Forelimb muscle (tissue), 1 donor: ENCODE measurements at regions not wholly inside any gene's neighbourhood (a gene's known extent, or its start where the extent isn't known, plus 50 kb on each side); places are given as distances from the start of the nearest gene placed in this dataset.
"Not testable (repeated sequence)": the region's sequence is repeated elsewhere in the genome, so short reads cannot be mapped to it uniquely, and the experiment has no call there.

Source experiments
- DNase-seq: peaks from one replicate; pipeline ENCODE4 v3.0.0-alpha.2; 2013; ENCODE audit warnings: low read depth

DNA sequence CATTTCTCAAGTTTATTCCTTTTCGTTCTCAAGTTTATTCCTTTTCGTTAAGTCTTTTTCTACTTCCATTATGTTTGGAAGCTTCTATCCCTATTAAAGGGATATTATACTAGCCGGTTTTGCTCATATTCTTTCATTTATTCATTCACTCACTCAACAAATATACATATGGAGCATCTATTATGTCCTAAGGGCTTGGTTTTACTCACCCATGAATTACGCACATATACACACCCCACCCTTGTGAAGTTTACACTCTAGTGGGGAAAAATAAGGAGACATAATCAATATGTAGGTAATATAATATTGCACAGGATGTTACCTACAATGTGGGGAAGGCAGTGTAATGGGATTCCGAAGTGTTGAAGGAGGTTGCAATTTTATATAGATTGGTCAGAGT is 90.5 kb downstream of the ACTL7B start:
- no peak for DNase-seq

- no peak for DNase-seq
Measured at GRCh38 chr9:108762348-108763055, 93.3 kb downstream of the ACTL7B start.

DNA sequence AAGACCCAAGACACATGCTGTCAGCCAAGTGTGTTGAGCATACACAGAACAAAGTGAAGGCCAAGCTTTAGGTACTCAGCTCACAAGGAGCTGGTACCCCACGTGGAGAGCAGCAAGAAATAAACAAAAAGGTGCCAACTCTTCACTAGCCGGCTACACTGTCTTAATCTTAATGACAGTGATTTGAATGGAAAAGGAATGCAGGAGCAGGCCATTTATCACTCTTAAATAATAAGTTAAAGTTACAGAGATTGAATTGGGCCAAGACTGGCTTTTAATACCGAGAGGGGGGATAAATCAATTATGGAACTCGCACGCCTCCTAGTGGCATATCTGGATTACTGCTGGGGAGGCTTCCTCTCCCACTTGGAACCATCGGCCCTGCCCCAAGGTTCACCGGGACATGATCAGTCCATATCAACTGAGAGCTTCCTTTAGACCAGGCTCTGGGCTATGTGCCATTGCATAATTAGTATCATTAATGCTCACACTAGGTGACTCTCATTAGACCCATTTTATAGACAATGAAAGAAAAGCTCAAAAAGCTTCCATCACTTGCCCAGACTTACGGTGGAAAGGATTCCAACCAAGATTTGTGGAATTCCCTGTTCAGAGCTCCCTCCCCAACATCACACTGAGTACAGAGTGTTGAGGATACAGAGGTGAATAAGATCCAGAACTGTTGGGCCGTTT is 94.0 kb downstream of the ACTL7B start:
- no peak for DNase-seq

DNA sequence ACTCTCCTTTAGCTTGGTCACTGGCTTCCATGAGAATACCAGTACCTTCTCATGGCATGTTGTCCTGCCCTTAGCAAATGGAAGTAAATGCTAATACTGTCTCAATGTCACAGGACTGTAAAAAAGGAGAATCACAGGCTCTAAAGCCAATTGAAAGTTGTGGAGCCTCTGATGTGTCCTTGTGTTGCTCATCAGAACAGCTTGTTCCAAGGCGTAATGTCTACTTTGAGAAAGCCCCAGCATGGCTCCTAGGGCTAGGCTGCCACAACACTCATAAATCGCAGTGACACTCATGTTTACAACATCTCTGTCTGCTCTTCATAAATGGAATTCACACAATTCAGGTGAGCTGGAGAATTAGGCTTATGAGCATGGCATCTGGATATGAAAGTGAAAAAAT is 94.9 kb downstream of the ACTL7B start:
- DNase-seq: no peak

- DNase-seq: no peak
Measured at GRCh38 chr9:108759835-108760234, 96.0 kb downstream of the ACTL7B start.

DNA sequence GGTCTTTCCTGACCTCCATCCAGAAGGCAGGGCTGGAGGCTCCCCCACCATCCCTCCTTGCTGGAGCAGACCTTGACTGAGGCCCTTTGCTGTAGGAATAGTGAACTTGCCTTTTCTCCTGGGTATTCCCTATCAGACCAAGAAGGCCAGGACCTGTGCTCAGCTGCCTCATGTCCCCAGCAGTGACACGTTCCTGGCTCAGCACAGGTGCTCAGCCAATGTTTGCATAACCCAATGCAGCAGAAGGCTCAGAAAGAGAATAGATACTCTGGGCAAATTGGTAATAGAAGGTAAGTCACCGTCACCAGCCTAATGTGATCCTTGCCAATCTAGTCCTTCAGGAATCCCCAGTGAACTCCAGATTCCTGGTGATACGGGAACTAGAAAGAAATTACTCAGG is 96.4 kb downstream of the ACTL7B start:
- DNase-seq: no peak

DNA sequence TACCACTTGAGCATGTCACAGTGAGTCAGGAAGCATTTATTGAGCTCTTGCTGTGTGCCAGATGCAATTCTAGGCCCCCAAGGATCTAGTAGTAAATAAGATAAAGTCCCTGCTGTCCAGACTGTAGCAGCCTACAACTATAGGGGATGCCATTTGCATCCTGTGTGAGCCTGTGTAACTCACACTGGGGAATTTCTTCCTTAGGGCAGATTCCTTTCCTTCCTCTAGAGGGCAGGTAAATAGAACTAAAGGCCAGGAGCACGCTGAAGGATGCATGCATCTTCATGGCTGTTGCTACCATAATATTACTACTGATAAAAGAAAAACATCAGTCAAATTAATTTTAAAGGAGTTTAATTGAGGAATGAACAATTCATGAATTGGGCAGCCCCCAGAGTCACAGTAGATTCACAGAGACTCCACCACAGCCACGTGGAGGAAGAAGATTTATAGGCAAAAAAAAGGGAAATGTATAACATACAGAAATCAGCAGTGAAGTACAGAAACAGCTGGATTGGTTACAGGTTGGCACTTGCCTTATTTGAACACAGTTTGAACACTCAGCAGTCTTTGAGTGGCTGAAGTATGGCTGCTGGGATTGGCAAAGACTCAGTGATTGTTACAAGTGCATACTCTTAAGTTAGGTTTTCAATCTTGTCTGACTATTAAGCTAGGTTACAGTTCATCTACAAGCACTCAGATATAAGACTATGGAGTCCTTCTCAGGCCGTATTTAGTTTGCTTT is 98.9 kb downstream of the ACTL7B start:
- DNase-seq: no peak

GRCh38 chr9:108755979-108756378 is 99.8 kb downstream of the ACTL7B start:
- no peak for DNase-seq

- no peak for DNase-seq
Measured at GRCh38 chr9:108751369-108751768, 104.4 kb downstream of the ACTL7B start.

- DNase-seq: no peak
Measured at GRCh38 chr9:108750661-108751215, 105.0 kb downstream of the ACTL7B start.

GRCh38 chr9:108748776-108749175 is 107.0 kb downstream of the ACTL7B start:
- DNase-seq: no peak

DNA sequence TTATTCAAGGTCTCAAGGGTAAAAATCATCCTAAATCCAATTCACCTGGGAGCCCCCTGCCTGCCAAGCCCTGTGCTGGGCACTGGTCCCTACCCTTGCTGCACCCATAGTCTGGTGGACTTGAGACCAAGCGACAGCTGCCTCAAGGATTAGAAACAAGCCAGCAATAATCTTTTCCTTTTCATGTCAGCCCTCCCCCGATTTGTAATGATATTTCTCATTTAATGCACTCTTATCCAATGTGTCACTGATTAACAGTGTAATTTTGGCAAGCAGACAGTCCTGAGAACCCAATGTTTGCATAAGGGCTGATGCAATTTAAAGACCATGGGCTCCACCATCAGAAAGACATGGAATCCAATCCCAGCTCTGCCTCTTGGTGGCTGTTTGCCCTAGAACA is 108.9 kb downstream of the ACTL7B start:
- no peak for DNase-seq

DNA sequence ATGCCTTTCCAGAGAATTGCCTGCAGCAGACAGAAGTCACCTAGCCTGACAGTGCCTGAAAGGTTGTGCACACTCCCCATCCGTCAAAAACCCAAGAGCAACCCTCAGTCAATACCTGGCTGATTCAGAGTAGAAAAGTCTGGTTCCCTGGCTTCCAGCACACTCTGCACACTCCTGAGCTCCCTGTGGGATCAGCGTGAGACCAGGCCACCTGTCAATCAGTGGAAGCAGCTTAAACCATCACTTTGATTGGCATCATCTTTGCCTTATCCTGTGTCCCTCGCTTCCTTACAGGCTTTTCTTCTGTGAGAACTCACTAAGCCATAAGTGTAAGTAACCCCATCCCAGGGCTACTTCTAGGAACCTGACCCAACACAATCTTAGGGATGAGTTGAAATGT is 109.8 kb downstream of the ACTL7B start:
- no peak for DNase-seq

DNA sequence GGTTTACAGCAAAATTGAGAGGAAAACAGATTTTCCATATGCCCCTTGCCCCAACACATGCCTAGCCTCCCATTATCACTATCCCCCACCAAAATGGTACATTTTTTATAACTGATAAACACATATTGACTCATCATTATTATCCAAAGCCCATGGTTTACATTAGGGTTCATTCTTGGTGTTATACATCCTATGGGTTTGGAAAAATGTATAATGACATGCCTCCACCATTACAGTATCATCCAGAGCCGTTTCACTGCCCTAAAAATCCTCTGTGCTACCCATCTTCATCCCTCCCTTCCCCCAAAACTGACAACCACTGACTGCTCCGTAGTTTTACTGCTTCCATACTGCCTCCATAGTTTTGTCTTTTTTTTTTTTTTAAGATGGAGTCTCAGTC is 111.1 kb downstream of the ACTL7B start:
- no peak for DNase-seq

DNA sequence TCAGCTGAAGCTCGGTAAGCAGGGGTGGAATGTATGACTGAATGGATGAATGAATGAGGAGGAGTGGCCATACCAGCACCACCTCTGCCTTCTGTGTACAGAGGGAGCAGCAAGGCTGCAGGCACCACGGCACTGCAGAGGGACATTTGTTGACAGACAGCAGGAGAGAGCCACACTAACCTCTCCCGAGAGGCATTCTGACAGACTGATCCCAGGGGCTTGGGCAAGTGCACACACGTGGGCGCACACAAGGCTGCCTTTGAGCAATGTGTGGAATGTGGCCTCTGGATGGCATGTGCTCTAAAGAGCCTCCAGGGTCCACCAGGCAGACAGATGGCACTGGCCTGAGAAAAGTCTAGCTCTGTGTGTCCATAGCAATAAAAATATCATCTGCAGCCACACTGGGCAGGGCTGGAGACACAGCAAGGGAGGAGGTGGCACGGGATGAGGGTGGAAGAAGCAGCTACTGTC is 111.8 kb downstream of the ACTL7B start:
- DNase-seq: no peak

DNA sequence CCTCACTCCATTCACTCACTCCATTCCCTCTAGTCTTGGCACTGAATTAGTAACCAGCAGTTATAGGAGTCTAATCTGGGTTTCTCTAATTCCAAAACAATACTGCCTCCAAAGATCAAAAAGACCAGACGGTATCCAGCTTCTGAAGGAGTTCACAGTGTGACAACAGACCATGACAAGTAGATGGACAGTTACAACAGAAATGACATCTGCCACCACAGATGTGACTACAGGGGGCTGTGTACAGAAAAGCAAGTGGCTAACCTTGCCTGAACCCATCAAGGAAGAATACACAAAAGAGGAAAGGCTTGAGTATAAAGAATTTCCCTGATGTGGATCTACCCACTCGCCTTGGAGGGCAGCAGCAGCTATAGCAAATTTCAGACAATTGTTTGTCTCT is 112.4 kb downstream of the ACTL7B start:
- DNase-seq: no peak

GRCh38 chr9:108742191-108742590 is 113.6 kb downstream of the ACTL7B start:
- no peak for DNase-seq

DNA sequence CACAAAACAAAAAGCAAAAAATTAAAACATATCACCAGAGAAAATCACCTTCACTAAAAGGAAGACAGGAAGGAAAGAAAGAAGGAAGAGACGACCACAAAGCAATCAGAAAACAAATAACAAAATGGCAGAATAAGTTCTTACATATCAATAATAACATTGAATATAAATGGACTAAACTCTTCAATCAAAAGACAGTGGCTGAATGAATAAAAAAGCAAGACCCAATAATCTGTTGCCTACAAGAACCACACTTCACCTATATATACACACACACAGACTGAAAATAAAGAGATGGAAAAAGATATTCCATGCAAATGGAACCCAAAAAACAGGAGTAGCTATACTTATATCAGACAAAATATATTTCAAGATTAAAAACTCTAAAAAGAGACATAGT is 124.5 kb downstream of the ACTL7B start:
- not testable (repeated sequence) for DNase-seq

DNA sequence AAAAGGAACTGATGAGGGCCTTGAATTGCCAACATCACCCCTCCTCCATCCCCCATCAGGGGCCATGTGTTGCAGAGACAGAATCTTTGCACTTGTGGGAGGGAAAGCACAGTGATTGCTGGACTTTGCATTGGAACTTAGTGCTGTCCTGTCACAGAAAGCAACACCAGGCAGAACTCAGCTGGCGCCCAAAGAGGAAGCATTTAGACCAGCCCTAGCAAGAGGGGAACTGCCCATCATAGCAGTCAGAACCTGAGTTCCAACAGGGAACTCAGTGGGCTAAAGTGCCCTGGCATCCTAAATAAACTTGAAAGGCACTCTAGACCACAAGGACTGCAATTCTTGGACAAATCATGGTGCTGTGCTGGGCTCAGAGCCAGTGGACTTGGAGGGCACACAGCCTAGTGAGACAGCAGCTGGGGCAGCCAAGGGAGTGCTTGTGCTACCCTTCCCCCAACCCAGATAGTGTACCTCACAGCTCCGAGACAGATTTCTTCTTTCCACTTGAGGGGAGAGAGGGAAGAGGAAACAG is 128.1 kb downstream of the ACTL7B start:
- DNase-seq: no peak

DNA sequence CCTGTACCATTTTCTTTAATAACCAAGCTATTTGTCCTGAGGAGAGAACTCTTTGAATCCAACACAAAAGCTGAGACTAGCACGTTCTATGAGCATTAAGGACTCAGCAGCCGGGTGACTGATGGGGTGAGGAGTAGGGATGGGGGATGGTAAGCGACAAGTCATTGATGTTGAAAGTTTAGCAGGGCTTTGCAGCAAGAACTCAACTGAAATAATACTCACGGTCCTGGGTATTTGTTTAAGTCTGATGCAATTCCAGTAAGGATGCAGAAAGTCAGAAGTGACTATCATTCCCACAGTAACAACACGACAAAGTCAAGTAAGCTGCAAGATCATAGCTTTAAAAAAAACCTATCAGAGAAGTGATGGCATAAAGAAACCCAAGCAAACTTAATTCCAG is 131.1 kb downstream of the ACTL7B start:
- DNase-seq: no peak

GRCh38 chr9:108724122-108724521 is 131.7 kb downstream of the ACTL7B start:
- DNase-seq: no peak

GRCh38 chr9:108722396-108722795 is 133.4 kb downstream of the ACTL7B start:
- no peak for DNase-seq
